T1000 (cell line): ENCODE measurements at regions not wholly inside any gene's neighbourhood (a gene's known extent, or its start where the extent isn't known, plus 50 kb on each side); places are given as distances from the start of the nearest gene placed in this dataset.
"Not testable (repeated sequence)": the region's sequence is repeated elsewhere in the genome, so short reads cannot be mapped to it uniquely, and the experiment has no call there.

Experiments used
- DNase-seq: peaks from one replicate; lab custom pipeline; 2025; ENCODE audit warnings: mixed read lengths; lab: John Stamatoyannopoulos, UW

- no peak for DNase-seq
These were observed 638.1 kb upstream of the KCNMB2 start for GRCh38 chr3:177898185-177898584.

DNA sequence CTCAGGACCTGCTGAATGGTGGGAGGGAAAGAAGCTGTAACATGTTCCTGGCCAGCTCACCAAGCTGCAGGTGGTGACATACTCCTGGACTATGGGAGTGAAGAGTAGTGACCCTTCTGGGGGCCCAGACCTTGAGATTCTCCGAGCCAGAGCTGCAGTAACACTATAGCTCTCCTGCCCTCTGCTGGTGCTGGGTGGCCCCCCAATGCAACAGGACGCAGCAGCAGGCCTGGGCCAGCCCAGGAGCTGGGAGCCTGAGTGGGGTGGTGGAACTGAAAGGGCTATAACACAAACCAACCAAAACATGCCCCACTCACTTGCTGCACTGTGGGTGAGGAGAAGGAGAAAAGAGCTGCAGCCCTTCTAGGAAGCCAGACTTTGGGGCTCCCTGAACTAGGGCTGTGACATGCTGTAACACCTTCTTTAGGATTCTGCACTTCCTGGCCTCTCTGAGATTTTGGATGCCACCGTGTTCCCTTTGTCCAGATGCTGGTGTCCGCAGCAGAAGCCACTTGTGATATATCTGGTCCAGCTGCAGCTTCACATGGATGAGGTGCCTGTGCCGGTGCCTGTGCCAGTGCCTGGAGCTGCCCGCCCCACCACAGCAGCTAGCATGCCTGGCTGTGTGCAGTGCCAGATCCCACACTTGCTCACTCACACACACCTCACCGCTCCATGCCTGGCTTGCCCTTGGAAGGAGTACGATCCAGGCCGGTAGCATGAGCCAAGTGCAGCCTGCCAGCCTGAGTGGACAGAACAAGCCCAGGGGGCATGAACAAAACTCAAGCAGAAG is 636.8 kb upstream of the KCNMB2 start:
- DNase-seq = no peak

DNA sequence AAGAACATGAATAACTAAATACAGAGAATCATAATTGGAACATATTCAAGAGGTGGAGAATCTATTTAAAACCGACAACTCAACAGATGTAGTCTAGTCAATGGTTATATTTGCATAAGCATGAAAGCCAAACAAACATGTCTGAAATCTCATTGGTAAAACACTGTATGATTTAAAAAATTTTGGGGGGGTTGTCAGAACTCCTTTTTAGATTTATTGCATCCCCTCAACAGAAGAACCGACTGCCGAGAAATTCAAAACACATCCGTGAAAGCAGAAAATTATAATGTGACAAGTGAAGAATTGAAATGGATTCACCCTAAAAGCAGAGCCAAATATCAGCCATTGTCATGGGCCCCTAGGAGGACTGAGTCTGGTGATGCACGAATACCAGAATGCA is 633.4 kb upstream of the KCNMB2 start:
- no peak for DNase-seq

GRCh38 chr3:177904621-177905020 is 631.6 kb upstream of the KCNMB2 start:
- no peak for DNase-seq

GRCh38 chr3:177905173-177906125 is 630.8 kb upstream of the KCNMB2 start:
- DNase-seq = no peak

- DNase-seq = no peak
These were observed 630.1 kb upstream of the KCNMB2 start for GRCh38 chr3:177906126-177906511.

- no peak for DNase-seq
These were observed 629.5 kb upstream of the KCNMB2 start for GRCh38 chr3:177906578-177907229.

GRCh38 chr3:177909530-177909929 is 626.7 kb upstream of the KCNMB2 start:
- not testable (repeated sequence) for DNase-seq

GRCh38 chr3:177914224-177914623 is 622.0 kb upstream of the KCNMB2 start:
- DNase-seq = no peak

DNA sequence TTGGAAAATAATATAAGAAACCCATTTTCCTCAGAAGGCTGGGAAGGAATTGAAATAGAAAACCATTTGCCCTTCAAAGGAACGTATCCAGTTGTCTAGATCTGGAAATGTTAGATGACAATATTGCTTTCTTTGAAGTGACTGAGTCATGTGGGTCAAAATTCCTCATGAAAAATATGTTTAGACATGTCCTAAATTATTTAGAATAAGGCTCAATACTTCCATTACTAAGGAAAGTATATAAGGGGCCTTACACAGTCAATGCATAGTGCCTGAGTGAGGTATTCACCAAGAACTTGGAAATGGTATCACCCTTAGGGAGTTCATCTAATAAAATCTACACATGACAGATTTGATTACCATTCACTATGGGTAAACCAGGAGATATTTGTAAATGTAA is 619.8 kb upstream of the KCNMB2 start:
- no peak for DNase-seq

DNA sequence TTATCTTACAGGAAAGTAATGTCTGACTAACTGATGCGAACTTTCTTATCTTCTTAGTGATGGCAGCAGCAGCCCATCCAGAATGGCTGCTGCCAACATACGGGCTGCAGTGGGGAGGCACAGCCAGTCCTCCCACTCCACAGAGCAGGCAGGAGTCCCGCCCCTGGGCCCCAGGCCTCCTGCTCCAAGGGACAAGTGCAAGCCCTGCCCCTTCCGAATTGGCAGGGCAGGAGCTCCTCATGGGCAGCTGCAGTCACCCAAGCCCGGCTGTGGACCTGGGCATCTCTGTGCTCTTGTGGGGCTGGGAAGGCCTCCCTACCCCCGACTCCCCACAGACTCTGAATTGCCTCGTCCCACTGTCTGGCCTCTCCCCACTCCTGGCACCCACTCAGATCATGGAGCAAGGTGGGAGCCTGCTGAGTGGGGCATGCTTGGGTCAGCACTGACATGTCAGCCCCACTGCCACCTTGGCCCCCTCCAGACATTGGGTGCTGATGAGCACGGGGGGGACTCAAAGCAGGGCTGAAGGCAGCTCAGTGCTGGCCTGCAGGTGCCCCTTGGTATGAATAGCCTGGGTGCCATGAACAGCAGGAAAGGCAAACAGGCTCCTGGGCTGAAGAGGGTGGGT is 618.9 kb upstream of the KCNMB2 start:
- DNase-seq = no peak

DNA sequence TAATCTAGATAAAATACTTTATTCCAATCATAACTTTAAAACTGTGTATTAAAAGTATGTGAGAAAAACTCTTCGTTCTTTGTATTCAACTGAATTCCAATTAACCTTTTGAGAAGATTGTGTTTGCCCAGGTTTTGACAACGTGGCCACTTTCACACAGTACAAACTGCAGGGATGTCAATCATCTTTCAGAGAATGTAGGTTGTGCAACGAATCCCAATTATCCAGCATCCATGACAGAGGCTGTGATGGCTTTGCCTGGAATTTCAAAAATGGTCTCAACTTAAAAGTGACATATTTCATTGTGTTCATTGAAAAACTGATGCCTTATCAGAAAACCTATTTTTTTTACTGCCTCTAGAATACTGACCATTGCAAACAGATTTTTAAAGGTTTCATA is 615.1 kb upstream of the KCNMB2 start:
- DNase-seq = no peak

DNA sequence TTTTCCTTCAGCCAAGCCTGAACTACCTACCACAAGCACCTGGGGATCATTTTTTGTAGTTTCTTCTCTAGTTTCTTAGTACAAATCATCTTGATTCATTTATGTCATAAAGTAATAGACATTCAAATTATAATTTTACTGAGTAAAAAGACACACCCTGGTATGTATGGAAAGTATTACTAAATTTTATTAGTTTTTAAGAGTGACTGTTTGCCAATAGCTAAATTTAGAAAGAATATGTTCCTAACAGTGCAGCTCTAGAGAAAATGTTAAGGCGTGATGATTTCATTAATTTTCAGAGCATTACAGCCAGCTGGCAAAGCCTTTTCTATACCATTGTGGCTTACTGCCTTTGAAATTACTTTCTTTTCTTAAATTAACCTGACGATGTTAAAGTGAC is 612.0 kb upstream of the KCNMB2 start:
- no peak for DNase-seq

DNA sequence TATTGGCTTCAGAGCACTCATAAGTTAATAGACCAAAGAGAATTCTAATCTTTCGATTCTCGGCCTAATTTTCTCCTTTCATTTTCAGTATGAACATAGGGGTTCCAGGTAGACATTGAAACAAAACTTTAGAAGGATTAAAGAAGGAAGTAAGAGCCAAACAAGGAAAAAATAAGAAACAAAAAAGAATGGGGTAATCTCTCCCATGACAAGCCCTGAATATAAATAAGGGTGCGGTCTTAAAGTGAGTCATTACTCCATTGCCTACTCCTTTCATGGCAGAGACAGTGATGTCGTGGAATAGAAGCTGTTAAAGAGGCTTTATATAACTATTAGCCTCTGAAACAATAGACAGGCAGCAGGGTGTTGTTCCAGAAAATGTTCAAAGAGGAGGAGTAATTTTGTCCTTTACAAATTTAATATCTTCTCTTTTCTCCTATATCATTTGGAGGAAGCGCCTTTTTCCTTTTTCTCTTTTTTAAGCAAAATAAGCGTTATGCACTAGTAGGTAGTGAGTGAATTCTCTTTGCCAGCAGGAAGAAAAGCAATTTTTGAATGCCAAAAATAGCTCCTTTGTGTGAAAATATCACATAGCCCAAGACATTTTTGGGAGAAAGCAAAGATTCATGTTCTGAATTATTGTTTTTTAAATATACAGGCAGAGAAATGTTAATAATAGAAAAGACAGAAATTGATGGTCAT is 607.9 kb upstream of the KCNMB2 start:
- DNase-seq = no peak

GRCh38 chr3:177929310-177929709 is 606.9 kb upstream of the KCNMB2 start:
- DNase-seq = no peak

DNA sequence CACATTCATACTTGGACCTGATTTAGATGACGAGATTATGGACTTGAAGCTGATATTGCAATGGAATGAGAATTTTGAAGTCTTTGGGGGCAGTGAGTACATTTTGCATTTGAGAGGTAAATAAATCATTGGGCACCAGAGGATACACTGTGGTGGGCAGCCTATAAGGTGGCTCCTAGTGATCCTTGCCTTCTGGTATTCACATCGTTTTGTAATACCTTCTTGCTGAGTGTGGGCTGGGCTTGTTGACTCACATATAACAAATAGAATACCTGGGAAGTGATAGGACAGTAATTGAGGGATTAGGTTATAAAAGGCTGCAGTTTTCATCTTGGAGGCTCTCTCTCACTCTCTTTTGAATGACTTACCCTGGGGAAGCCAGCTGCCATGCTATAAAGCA is 605.5 kb upstream of the KCNMB2 start:
- DNase-seq = no peak

DNA sequence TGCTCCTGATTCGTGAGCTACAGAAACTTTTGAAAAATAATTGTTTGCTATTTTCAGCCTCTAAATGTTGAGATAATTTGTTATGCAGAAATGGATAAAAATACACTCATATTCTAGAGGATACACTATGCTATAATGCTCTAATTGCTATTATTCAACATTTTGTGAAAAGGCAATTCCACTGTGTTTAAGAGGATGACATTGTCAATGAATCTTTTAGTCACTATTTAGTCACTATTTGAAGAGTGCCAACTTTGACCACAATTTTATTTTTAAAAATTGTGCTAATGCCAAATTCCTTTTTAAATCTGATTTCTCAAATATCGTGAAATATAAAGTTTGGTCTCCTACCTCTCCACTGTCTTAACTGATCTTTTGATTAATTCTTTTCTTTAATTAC is 604.9 kb upstream of the KCNMB2 start:
- DNase-seq = no peak

DNA sequence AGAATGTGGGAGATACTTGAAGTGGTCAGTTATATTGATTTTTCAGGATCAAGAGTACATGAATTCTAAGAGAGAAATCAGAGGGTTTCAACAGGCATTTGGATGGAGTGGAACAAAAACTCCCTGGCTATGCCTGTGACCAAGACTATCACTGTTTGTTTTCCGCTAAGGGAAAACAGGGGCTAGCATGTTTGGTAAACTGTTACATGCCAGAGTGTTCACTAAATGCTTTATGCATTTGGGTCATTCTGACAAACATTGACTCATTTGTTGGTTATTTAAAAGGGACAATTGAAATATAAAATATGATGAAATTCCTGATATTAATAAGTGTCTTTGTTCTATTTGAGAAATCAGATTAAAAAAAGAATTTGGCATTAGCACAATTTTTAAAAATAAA is 603.9 kb upstream of the KCNMB2 start:
- DNase-seq = no peak

DNA sequence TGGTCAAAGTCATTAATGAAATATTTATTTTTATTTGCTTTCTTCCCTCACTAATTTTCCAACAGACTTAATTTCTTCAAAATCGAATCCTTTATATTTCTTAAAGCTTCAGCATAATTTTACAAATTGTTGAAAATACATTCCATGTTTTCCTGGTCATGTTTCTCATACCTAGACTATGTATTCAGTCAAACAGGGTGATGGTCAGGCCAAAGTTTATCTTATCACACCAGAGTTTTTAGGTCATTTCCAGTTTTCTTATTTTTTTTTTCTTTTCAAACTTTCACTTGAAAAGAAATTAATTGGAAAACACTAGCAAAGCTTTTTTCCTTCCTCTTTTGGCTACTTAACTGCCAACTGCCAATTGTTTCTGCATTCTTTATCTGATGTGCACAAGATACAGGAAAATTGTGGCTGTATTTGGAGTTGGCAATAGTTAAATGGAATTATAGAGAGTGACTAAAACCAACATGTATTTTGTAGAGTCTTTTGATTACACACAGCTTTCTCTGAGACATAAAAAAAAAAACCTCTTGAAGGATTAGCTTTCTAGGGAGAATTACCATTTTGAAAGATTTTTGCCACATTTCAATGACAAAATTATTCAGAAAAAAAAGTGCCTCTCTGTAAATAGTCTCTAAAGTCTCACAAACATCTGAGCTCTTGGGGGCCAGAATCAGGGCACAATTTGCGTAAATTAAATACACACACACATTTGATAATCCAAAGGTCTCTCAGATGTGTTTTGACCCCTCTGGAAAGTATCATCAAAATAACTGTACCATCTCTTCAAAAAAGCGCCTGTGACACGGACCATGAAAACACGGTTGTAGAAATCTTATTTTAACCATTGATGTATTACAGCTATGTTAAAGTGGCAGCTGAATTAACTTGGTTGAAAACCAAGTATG is 603.2 kb upstream of the KCNMB2 start:
- DNase-seq = no peak
